Uterus (tissue), 3 donors: ENCODE measurements at regions not wholly inside any gene's neighbourhood (a gene's known extent, or its start where the extent isn't known, plus 50 kb on each side); places are given as distances from the start of the nearest gene placed in this dataset.

ENCODE experiments used
- DNase-seq, 2 donors: peaks; one replicate each; pipeline ENCODE4 v3.0.0-alpha.2; 2019 to 2020
- H3K27ac ChIP-seq, 2 donors: fragments of 200-600 bp; sonication (generic); 1 replicate in 1 of 2; 2 replicates in 1 of 2; pipeline ENCODE4 v1.5.1; 2016 to 2018
- H3K27me3 ChIP-seq, 2 donors: fragments of 200-600 bp; sonication (generic); one replicate each; pipeline ENCODE4 v1.5.1; 2018 to 2019; ENCODE audit warnings: control low read depth in 1 of 2
- H3K36me3 ChIP-seq, 2 donors: fragments of 200-600 bp; sonication (generic); one replicate each; pipeline ENCODE4 v1.5.1; 2019; ENCODE audit warnings: control low read depth in 1 of 2
- H3K4me1 ChIP-seq, 2 donors: fragments of 200-600 bp; sonication (generic); one replicate each; pipeline ENCODE4 v1.5.1; 2018 to 2019; ENCODE audit warnings: control low read depth in 1 of 2
- H3K4me3 ChIP-seq, 2 donors: fragments of 200-600 bp; sonication (generic); 1 replicate in 1 of 2; 2 replicates in 1 of 2; pipeline ENCODE4 v1.5.1; 2018 to 2019; ENCODE audit warnings: mild to moderate bottlenecking in 1 of 2
- H3K9me3 ChIP-seq, 2 donors: fragments of 200-600 bp; sonication (generic); one replicate each; pipeline ENCODE4 v1.5.1; 2019; ENCODE audit warnings: control low read depth in 1 of 2
- CTCF ChIP-seq, 4 experiments: fragments of 200-600 bp in 2 of 4; fragments of 450-650 bp in 2 of 4; sonication (generic) in 2 of 4; IDR thresholded peaks; one replicate each; pipeline ENCODE4 v1.5.1; 2016 to 2019; ENCODE audit warnings: antibody characterized with exemption in 4 of 4, mild to moderate bottlenecking in 2 of 4, moderate library complexity in 1 of 4
- POLR2A ChIP-seq, 2 donors: fragments of 450-650 bp; IDR thresholded peaks; one replicate each; pipeline ENCODE4 v1.6.1; 2016; ENCODE audit warnings: antibody characterized with exemption in 2 of 2, mild to moderate bottlenecking in 1 of 2, moderate library complexity in 1 of 2
- intact Hi-C: fragments of 100-400 bp; cut with DNase I; formaldehyde crosslinking; loops from one replicate; pipeline ENCODE4 v1.15.1; 2023; ENCODE audit warnings: low total_unique reads
- donor health status: DM: yes; HTN: yes; CAD: no.

- DNase-seq = no peak
- Histone ChIP-seq H3K9me3 (no peaks in the 10 kb centered on the region), H3K4me3 (no peak overlapping the region), H3K4me1 (no peaks in the 10 kb centered on the region), H3K27me3 (no peaks in the 10 kb centered on the region), H3K27ac (no peak overlapping the region), H3K36me3 (no peaks in the 10 kb centered on the region)
- intact Hi-C loops = no loop called here
- TF ChIP-seq POLR2A (IDR thresholded peaks at IDR 0.05) (no peak), CTCF (IDR thresholded peaks at IDR 0.05) (no peak)
Observed at GRCh38 chr15:26442680-26443079, 330.2 kb downstream of the GABRB3 start.

- H3K4me1 ChIP-seq = no peaks in the 10 kb centered on the region
- no peaks in the 10 kb centered on the region for H3K36me3 ChIP-seq
- H3K9me3 ChIP-seq = no peaks in the 10 kb centered on the region
- no peak overlapping the region for H3K4me3 ChIP-seq
- TF ChIP-seq POLR2A (IDR thresholded peaks at IDR 0.05) (no peak), CTCF (IDR thresholded peaks at IDR 0.05) (no peak)
- intact Hi-C loops = no loop called here
- no peaks in the 10 kb centered on the region for H3K27me3 ChIP-seq
- no peak overlapping the region for H3K27ac ChIP-seq
- DNase-seq = no peak
Observed at GRCh38 chr15:26439681-26440080, 333.2 kb downstream of the GABRB3 start.

- Histone ChIP-seq H3K4me3 (no peak overlapping the region), H3K27me3 (no peaks in the 10 kb centered on the region), H3K9me3 (no peaks in the 10 kb centered on the region), H3K4me1 (no peaks in the 10 kb centered on the region), H3K36me3 (no peaks in the 10 kb centered on the region), H3K27ac (no peak overlapping the region)
- TF ChIP-seq CTCF (IDR thresholded peaks at IDR 0.05) (no peak), POLR2A (IDR thresholded peaks at IDR 0.05) (no peak)
- DNase-seq = no peak
- intact Hi-C loops = no loop called here
Observed at GRCh38 chr15:26438718-26439117, 334.1 kb downstream of the GABRB3 start.

- intact Hi-C loops = no loop called here
- no peak for TF ChIP-seq CTCF (IDR thresholded peaks at IDR 0.05)
- TF ChIP-seq POLR2A (IDR thresholded peaks at IDR 0.05) = no peak
Observed at GRCh38 chr15:26438316-26438715, 334.6 kb downstream of the GABRB3 start.

GRCh38 chr15:26433818-26434217 is 339.0 kb downstream of the GABRB3 start:
- Histone ChIP-seq H3K9me3 (no peaks in the 10 kb centered on the region), H3K4me3 (no peak overlapping the region), H3K4me1 (no peaks in the 10 kb centered on the region), H3K36me3 (no peaks in the 10 kb centered on the region), H3K27me3 (no peaks in the 10 kb centered on the region), H3K27ac (no peak overlapping the region)
- no peak for DNase-seq
- TF ChIP-seq CTCF (IDR thresholded peaks at IDR 0.05) (no peak), POLR2A (IDR thresholded peaks at IDR 0.05) (no peak)
- intact Hi-C loops = no loop called here

More at GRCh38 chr15:26438316-26438715, 334.6 kb downstream of the GABRB3 start:
- DNase-seq = no peak
- Histone ChIP-seq H3K27me3 (no peaks in the 10 kb centered on the region), H3K27ac (no peak overlapping the region), H3K4me3 (no peak overlapping the region), H3K36me3 (no peaks in the 10 kb centered on the region), H3K4me1 (no peaks in the 10 kb centered on the region), H3K9me3 (no peaks in the 10 kb centered on the region)
